Astrocyte (in vitro differentiated cells and primary cell): ENCODE measurements at regions not wholly inside any gene's neighbourhood (a gene's known extent, or its start where the extent isn't known, plus 50 kb on each side); places are given as distances from the start of the nearest gene placed in this dataset.

Experiments
- DNase-seq: peaks from one replicate; pipeline ENCODE4 v3.0.0-alpha.2; 2010; ENCODE audit warnings: low read depth
- FAIRE-seq: peaks from 2 replicates; lab custom pipeline; 2011; peaks lifted over from hg19 to GRCh38; lab: Jason Lieb, UNC
- H2AFZ ChIP-seq: 2 replicates; pipeline ENCODE4 v1.6.0; 2012; ENCODE audit warnings: low read depth, low read length, inconsistent platforms
- H3K27ac ChIP-seq: 2 replicates; pipeline ENCODE4 v1.5.1; 2011; ENCODE audit warnings: low read depth, low read length, inconsistent platforms
- H3K27me3 ChIP-seq: 2 replicates; pipeline ENCODE4 v1.6.0; 2011; ENCODE audit warnings: low read length, inconsistent platforms; ENCODE audit not compliant: insufficient read depth
- H3K36me3 ChIP-seq: 2 replicates; pipeline ENCODE4 v1.5.1; 2011; ENCODE audit warnings: low read length, inconsistent platforms; ENCODE audit not compliant: insufficient read depth
- H3K4me1 ChIP-seq: 2 replicates; pipeline ENCODE4 v1.5.1; 2011; ENCODE audit warnings: low read length, inconsistent platforms; ENCODE audit not compliant: insufficient read depth
- H3K4me2 ChIP-seq: 2 replicates; pipeline ENCODE4 v1.6.0; 2012; ENCODE audit warnings: low read length, inconsistent platforms
- H3K4me3 ChIP-seq: 2 replicates; pipeline ENCODE4 v1.5.1; 2011; ENCODE audit warnings: low read depth, mild to moderate bottlenecking, low read length, inconsistent platforms; ENCODE audit not compliant: insufficient read depth
- H3K79me2 ChIP-seq: 2 replicates; pipeline ENCODE4 v1.6.0; 2012; ENCODE audit warnings: mild to moderate bottlenecking, low read length, inconsistent platforms; ENCODE audit not compliant: insufficient read depth
- H3K9ac ChIP-seq: 2 replicates; pipeline ENCODE4 v1.6.0; 2012; ENCODE audit warnings: mild to moderate bottlenecking, low read length, inconsistent platforms
- H3K9me3 ChIP-seq: 2 replicates; pipeline ENCODE4 v1.5.1; 2012; ENCODE audit warnings: low read depth, mild to moderate bottlenecking, low read length, inconsistent platforms; ENCODE audit not compliant: insufficient read depth
- H4K20me1 ChIP-seq: 2 replicates; pipeline ENCODE4 v1.6.0; 2012; ENCODE audit warnings: low read length, inconsistent platforms; ENCODE audit not compliant: insufficient read depth
- H3K27ac Mint-ChIP-seq: one replicate; pipeline ENCODE4 v1.8.0; 2021; ENCODE audit warnings: mild to moderate bottlenecking, mixed read lengths; ENCODE audit not compliant: unreplicated experiment
- H3K27me3 Mint-ChIP-seq: one replicate; pipeline ENCODE4 v1.8.0; 2021; ENCODE audit warnings: low read depth, mixed read lengths; ENCODE audit not compliant: unreplicated experiment
- H3K36me3 Mint-ChIP-seq: one replicate; pipeline ENCODE4 v1.8.0; 2021; ENCODE audit warnings: low read depth, mixed read lengths; ENCODE audit not compliant: unreplicated experiment
- H3K4me1 Mint-ChIP-seq: one replicate; pipeline ENCODE4 v1.8.0; 2021; ENCODE audit warnings: low read depth, mixed read lengths; ENCODE audit not compliant: unreplicated experiment
- H3K4me3 Mint-ChIP-seq: one replicate; pipeline ENCODE4 v1.8.0; 2021; ENCODE audit warnings: mild to moderate bottlenecking, moderate library complexity, mixed read lengths; ENCODE audit not compliant: unreplicated experiment
- H3K9me3 Mint-ChIP-seq: one replicate; pipeline ENCODE4 v1.8.0; 2021; ENCODE audit warnings: mild to moderate bottlenecking, mixed read lengths; ENCODE audit not compliant: unreplicated experiment
- EZH2 ChIP-seq: IDR thresholded peaks from 2 replicates; pipeline ENCODE4 v1.6.1; 2012; ENCODE audit warnings: mild to moderate bottlenecking, low read length, inconsistent platforms; ENCODE audit not compliant: insufficient read depth
- TF ChIP-seq, protein P1 (sequence below): IDR thresholded peaks from 2 replicates; pipeline ENCODE4 v1.5.1; 2011; ENCODE audit warnings: low read depth, mild to moderate bottlenecking, inconsistent platforms, low read length, moderate library complexity; ENCODE audit not compliant: insufficient read depth

DNA sequence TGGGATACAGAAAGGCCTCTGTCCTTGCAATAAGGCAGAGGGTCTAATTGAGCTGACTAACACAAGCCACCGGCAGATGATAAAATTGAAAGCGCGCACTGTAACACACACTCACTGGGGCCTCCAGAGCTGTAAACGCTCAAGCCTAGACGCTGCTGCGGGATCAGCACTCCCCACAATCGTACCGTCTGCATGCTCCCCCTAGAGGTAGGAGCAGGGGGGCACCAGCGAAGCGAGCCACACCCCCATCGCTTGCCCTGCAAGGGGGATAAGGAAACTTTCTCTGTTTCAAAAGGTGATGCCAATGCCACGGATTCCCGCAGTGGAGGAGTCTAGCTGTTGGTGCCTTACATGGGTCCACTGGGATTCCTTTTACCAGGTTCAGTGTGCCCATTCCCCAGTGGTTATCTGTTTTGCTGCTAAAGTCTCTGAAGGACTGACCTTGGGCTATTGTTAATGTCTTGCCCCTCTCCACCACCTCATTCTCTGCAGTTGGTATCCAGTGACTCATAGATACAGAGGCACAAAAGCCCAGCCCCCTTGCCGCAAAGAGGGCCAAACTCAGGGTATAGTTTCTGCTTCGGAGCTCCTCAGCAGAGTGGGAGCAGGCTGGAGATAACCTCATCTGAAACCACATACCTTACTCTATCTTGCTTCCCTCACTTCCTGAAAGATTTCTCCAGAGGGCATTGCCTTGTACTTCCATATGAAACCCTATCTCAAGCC, 139.3 kb upstream of the KBTBD8 start:
- H3K9me3 Mint-ChIP-seq = no peaks in the 10 kb centered on the region
- Histone ChIP-seq H3K79me2 (no peaks in the 10 kb centered on the region), H3K4me1 (no peaks in the 10 kb centered on the region), H3K9me3 (no peaks in the 10 kb centered on the region), H3K27ac (no peak overlapping the region), H2AFZ (no peak overlapping the region), H3K9ac (no peak overlapping the region), H3K27me3 (no peaks in the 10 kb centered on the region), H3K36me3 (no peaks in the 10 kb centered on the region), H3K4me3 (no peak overlapping the region), H4K20me1 (no peaks in the 10 kb centered on the region), H3K4me2 (no peak overlapping the region)
- no peak for TF ChIP-seq EZH2
- TF ChIP-seq, protein P1, sequence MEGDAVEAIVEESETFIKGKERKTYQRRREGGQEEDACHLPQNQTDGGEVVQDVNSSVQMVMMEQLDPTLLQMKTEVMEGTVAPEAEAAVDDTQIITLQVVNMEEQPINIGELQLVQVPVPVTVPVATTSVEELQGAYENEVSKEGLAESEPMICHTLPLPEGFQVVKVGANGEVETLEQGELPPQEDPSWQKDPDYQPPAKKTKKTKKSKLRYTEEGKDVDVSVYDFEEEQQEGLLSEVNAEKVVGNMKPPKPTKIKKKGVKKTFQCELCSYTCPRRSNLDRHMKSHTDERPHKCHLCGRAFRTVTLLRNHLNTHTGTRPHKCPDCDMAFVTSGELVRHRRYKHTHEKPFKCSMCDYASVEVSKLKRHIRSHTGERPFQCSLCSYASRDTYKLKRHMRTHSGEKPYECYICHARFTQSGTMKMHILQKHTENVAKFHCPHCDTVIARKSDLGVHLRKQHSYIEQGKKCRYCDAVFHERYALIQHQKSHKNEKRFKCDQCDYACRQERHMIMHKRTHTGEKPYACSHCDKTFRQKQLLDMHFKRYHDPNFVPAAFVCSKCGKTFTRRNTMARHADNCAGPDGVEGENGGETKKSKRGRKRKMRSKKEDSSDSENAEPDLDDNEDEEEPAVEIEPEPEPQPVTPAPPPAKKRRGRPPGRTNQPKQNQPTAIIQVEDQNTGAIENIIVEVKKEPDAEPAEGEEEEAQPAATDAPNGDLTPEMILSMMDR = no peak
- H3K27ac Mint-ChIP-seq = no peak overlapping the region
- DNase-seq (no peak), FAIRE-seq (no peak)
- peaks cover 2% of the 10 kb centered on the region for H3K27me3 Mint-ChIP-seq
- no peaks in the 10 kb centered on the region for H3K36me3 Mint-ChIP-seq
- H3K4me3 Mint-ChIP-seq = no peak overlapping the region
- H3K4me1 Mint-ChIP-seq = peaks cover 5% of the 10 kb centered on the region

DNA sequence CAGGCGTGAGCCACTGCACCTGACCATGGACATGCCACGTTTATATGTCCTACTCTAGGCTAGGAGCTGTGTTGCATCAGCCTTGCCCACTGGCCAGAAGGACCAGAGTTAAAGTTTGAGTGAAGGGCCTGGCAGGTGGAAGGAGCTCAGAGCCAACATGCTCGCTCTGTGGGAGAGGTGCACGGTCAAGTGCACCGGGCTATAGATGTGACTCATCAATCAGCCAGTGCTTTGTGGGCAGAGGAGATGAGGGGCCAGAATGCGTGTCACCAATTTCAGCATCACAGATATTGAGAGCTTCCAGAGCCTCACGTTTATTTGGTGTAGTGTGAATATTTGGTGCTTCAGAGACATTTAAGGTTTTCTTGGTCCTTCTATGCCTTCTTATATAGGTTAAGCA, 137.3 kb upstream of the KBTBD8 start:
- H3K9ac ChIP-seq = no peak overlapping the region
- FAIRE-seq = no peak
- no peaks in the 10 kb centered on the region for H3K36me3 Mint-ChIP-seq
- H3K4me3 ChIP-seq = no peak overlapping the region
- DNase-seq = no peak
- H3K27me3 ChIP-seq = no peaks in the 10 kb centered on the region
- no peak overlapping the region for H3K4me2 ChIP-seq
- H3K4me3 Mint-ChIP-seq = no peak overlapping the region
- H3K4me1 ChIP-seq = no peaks in the 10 kb centered on the region
- H3K36me3 ChIP-seq = no peaks in the 10 kb centered on the region
- H3K27ac ChIP-seq = no peak overlapping the region
- no peaks in the 10 kb centered on the region for H3K9me3 ChIP-seq
- H3K4me1 Mint-ChIP-seq = peaks cover 5% of the 10 kb centered on the region
- H4K20me1 ChIP-seq = no peaks in the 10 kb centered on the region
- no peaks in the 10 kb centered on the region for H3K9me3 Mint-ChIP-seq
- TF ChIP-seq EZH2 = no peak
- TF ChIP-seq, protein P1 = no peak
- H3K27me3 Mint-ChIP-seq = no peaks in the 10 kb centered on the region
- H3K79me2 ChIP-seq = no peaks in the 10 kb centered on the region
- H2AFZ ChIP-seq = no peak overlapping the region
- no peak overlapping the region for H3K27ac Mint-ChIP-seq
